Sigmoid colon (tissue), 4 donors: ENCODE measurements at regions not wholly inside any gene's neighbourhood (a gene's known extent, or its start where the extent isn't known, plus 50 kb on each side); places are given as distances from the start of the nearest gene placed in this dataset.

Experiments used
- POLR2A ChIP-seq, 2 donors: fragments of 450-650 bp; IDR thresholded peaks; one replicate each; pipeline ENCODE4 v1.6.1; 2016; ENCODE audit warnings: antibody characterized with exemption in 2 of 2, mild to moderate bottlenecking in 2 of 2, moderate library complexity in 2 of 2
- POLR2AphosphoS5 ChIP-seq, 4 donors: sonication (generic); formaldehyde crosslinking; IDR thresholded peaks; one replicate each; pipeline ENCODE4 v1.6.1; 2017; ENCODE audit warnings: antibody characterized with exemption in 4 of 4
- TF ChIP-seq, protein P1 (sequence below), 4 experiments: fragments of 450-650 bp in 3 of 4; fragments of 200-600 bp in 1 of 4; IDR thresholded peaks; one replicate each; pipeline ENCODE4 v1.5.1; 2016 to 2019; ENCODE audit warnings: antibody characterized with exemption in 4 of 4, mild to moderate bottlenecking in 3 of 4, moderate library complexity in 2 of 4

DNA sequence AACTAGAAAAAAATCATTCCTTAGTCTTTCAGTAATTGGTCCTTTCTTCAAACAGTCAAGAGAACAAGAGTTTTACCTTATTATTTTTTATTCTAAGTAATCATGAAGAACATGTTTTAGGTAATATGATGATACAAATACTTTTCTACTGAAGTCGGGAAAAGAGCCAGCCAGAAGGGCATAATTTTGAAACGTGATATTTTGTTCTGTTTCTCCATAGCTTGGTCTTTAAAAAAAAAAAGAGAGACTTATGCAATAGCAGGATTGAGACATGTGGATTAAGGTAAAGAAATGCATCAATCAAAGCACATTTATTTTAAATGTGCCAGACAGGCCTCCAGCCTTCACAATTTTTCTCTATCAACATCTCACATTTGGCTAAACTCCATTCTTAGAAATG lies 1016.8 kb downstream of the CNTNAP5 start:
- no peak for TF ChIP-seq POLR2A (IDR thresholded peaks at IDR 0.05)
- TF ChIP-seq, protein P1, sequence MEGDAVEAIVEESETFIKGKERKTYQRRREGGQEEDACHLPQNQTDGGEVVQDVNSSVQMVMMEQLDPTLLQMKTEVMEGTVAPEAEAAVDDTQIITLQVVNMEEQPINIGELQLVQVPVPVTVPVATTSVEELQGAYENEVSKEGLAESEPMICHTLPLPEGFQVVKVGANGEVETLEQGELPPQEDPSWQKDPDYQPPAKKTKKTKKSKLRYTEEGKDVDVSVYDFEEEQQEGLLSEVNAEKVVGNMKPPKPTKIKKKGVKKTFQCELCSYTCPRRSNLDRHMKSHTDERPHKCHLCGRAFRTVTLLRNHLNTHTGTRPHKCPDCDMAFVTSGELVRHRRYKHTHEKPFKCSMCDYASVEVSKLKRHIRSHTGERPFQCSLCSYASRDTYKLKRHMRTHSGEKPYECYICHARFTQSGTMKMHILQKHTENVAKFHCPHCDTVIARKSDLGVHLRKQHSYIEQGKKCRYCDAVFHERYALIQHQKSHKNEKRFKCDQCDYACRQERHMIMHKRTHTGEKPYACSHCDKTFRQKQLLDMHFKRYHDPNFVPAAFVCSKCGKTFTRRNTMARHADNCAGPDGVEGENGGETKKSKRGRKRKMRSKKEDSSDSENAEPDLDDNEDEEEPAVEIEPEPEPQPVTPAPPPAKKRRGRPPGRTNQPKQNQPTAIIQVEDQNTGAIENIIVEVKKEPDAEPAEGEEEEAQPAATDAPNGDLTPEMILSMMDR (IDR thresholded peaks at IDR 0.05): no peak
- TF ChIP-seq POLR2AphosphoS5 (IDR thresholded peaks at IDR 0.05): no peak
